Progenitor cell of endocrine pancreas (in vitro differentiated cells): ENCODE measurements at regions not wholly inside any gene's neighbourhood (a gene's known extent, or its start where the extent isn't known, plus 50 kb on each side); places are given as distances from the start of the nearest gene placed in this dataset.

ENCODE experiments used
- DNase-seq: peaks from one replicate; pipeline ENCODE4 v3.0.0; 2021; ENCODE audit warnings: low spot score; ENCODE audit not compliant: unreplicated experiment
- H3K27ac Mint-ChIP-seq: 2 replicates; pipeline ENCODE4 v1.8.0; 2021; ENCODE audit warnings: mild to moderate bottlenecking, moderate library complexity, mixed read lengths
- H3K27me3 Mint-ChIP-seq: 2 replicates; pipeline ENCODE4 v1.8.0; 2021; ENCODE audit warnings: mixed read lengths
- H3K36me3 Mint-ChIP-seq: 2 replicates; pipeline ENCODE4 v1.8.0; 2022; ENCODE audit warnings: mixed read lengths; ENCODE audit not compliant: insufficient read depth
- H3K4me1 Mint-ChIP-seq: 2 replicates; pipeline ENCODE4 v1.8.0; 2021; ENCODE audit warnings: low read depth, mixed read lengths
- H3K4me3 Mint-ChIP-seq: 2 replicates; pipeline ENCODE4 v1.8.0; 2021; ENCODE audit warnings: low read depth, mild to moderate bottlenecking, moderate library complexity, mixed read lengths
- H3K9me3 Mint-ChIP-seq: 2 replicates; pipeline ENCODE4 v1.8.0; 2021; ENCODE audit warnings: low read depth, mixed read lengths
- CTCF ChIP-seq: fragments of 200-600 bp; sonication (generic); IDR thresholded peaks from one replicate; pipeline ENCODE4 v1.5.0; 2021; ENCODE audit warnings: antibody characterized with exemption, mild to moderate bottlenecking; ENCODE audit not compliant: unreplicated experiment

GRCh38 chr9:100884518-100884917 is 144.0 kb upstream of the PLPPR1 start:
- DNase-seq, result no peak
- H3K27me3 Mint-ChIP-seq, result no peaks in the 10 kb centered on the region
- no peaks in the 10 kb centered on the region for H3K36me3 Mint-ChIP-seq
- TF ChIP-seq CTCF, result no peak
- no peak overlapping the region for H3K27ac Mint-ChIP-seq
- H3K4me1 Mint-ChIP-seq, result peaks cover 1% of the 10 kb centered on the region
- H3K4me3 Mint-ChIP-seq, result no peak overlapping the region
- H3K9me3 Mint-ChIP-seq, result no peaks in the 10 kb centered on the region

DNA sequence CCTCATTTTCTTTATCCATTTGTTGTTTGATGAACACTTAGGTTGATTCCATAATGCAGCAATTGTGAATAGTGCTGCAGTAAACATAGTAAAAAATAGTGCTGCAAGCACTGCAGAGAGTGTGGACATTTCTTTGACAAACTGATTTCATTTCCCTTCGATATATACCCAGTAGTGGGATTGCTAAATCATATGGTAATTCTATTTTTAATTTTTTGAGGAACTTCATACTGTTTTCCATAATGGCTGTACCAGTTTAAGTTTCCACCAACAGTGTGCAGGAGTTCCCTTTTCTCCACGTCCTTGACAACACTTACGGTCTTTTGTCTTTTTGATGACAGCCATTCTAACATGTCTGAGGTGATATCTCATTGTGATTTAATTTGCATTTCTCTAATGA is 138.2 kb upstream of the PLPPR1 start:
- Mint-ChIP-seq H3K9me3 (no peaks in the 10 kb centered on the region), H3K27me3 (no peaks in the 10 kb centered on the region), H3K4me1 (no peaks in the 10 kb centered on the region), H3K4me3 (no peak overlapping the region), H3K27ac (no peak overlapping the region), H3K36me3 (no peaks in the 10 kb centered on the region)
- no peak for DNase-seq
- no peak for TF ChIP-seq CTCF

GRCh38 chr9:100911273-100911672 is 117.3 kb upstream of the PLPPR1 start:
- no peak for DNase-seq
- Mint-ChIP-seq H3K4me1 (no peaks in the 10 kb centered on the region), H3K27ac (no peak overlapping the region), H3K9me3 (no peaks in the 10 kb centered on the region), H3K4me3 (no peak overlapping the region), H3K36me3 (no peaks in the 10 kb centered on the region), H3K27me3 (no peaks in the 10 kb centered on the region)
- no peak for TF ChIP-seq CTCF

- no peak for DNase-seq
- no peaks in the 10 kb centered on the region for H3K36me3 Mint-ChIP-seq
- H3K9me3 Mint-ChIP-seq, result no peaks in the 10 kb centered on the region
- no peak overlapping the region for H3K4me3 Mint-ChIP-seq
- no peak overlapping the region for H3K27ac Mint-ChIP-seq
- no peaks in the 10 kb centered on the region for H3K4me1 Mint-ChIP-seq
- no peak for TF ChIP-seq CTCF
- no peaks in the 10 kb centered on the region for H3K27me3 Mint-ChIP-seq
Observed at GRCh38 chr9:100913257-100913656, 115.3 kb upstream of the PLPPR1 start.

- no peak for DNase-seq
- Mint-ChIP-seq H3K27me3 (no peaks in the 10 kb centered on the region), H3K27ac (no peak overlapping the region), H3K4me1 (no peaks in the 10 kb centered on the region), H3K36me3 (no peaks in the 10 kb centered on the region), H3K9me3 (no peaks in the 10 kb centered on the region), H3K4me3 (no peak overlapping the region)
- no peak for TF ChIP-seq CTCF
Observed at GRCh38 chr9:100914266-100914665, 114.3 kb upstream of the PLPPR1 start.
